ENCODE measurements at regions not wholly inside any gene's neighbourhood (a gene's known extent, or its start where the extent isn't known, plus 50 kb on each side); places are given as distances from the start of the nearest gene placed in this dataset.
A peak's percentile ranks its signal among the peaks of the same experiment; 100 is the strongest.

- intact Hi-C loops (cut with DNase I; ENCODE audit: low total_unique reads): no loop called here
- Histone ChIP-seq H3K4me1 (peaks cover 3% of the 10 kb centered on the region), H3K9me3 (no peaks in the 10 kb centered on the region), H3K36me3 (ENCODE audit: low read depth, missing control alignments) (no peaks in the 10 kb centered on the region), H3K27me3 (no peaks in the 10 kb centered on the region), H3K27ac (no peak overlapping the region), H3K4me3 (no peak overlapping the region)
- TF ChIP-seq CTCF (IDR thresholded peaks at IDR 0.05) (no peak), POLR2A (IDR thresholded peaks at IDR 0.05) (no peak)
- 57 to 66% methylated on average over 2 of the region's 2 CpGs for WGBS, 2 donors
- no peak for DNase-seq
Measured at GRCh38 chr15:93451822-93452221, 362.8 kb upstream of the RGMA start.

- 69 to 75% methylated on average over 6 of the region's 6 CpGs for WGBS, 2 donors
- no peak for DNase-seq
Measured at GRCh38 chr15:93451265-93451664, 362.3 kb upstream of the RGMA start.

DNA sequence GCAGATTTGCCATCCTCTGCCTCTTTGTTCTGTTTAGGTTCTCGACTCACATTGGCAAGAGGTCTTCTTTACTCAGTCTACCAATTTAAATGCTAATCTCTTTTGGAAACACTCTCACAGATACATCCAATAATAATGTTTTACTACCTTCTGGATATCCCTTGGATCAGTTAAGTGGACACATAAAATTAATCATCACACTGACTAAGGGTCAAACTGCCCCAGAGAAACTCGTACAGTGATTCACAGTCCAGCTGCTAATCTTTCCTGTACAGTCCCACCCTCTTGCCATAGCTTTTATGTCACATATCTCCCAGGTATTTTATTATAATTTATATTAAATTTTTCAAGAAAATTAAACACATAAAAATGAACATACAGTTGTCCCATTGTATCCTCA lies 360.8 kb upstream of the RGMA start:
- H3K4me3 ChIP-seq: no peak overlapping the region
- intact Hi-C loops (cut with DNase I; ENCODE audit: low total_unique reads): no loop called here
- no peak overlapping the region for H3K27ac ChIP-seq
- H3K9me3 ChIP-seq: no peaks in the 10 kb centered on the region
- DNase-seq: no peak
- WGBS, 2 donors: 67 to 74% methylated on average over 2 of the region's 2 CpGs
- no peak for TF ChIP-seq POLR2A (IDR thresholded peaks at IDR 0.05)
- no peak for TF ChIP-seq CTCF (IDR thresholded peaks at IDR 0.05)
- no peaks in the 10 kb centered on the region for H3K36me3 ChIP-seq (ENCODE audit: low read depth, missing control alignments)
- no peaks in the 10 kb centered on the region for H3K4me1 ChIP-seq
- H3K27me3 ChIP-seq: no peaks in the 10 kb centered on the region

More at GRCh38 chr15:93451265-93451664, 362.3 kb upstream of the RGMA start:
- no peak for TF ChIP-seq POLR2A (IDR thresholded peaks at IDR 0.05)
- TF ChIP-seq CTCF (IDR thresholded peaks at IDR 0.05): no peak
- Histone ChIP-seq H3K27me3 (no peaks in the 10 kb centered on the region), H3K4me1 (peaks cover 3% of the 10 kb centered on the region), H3K9me3 (no peaks in the 10 kb centered on the region), H3K36me3 (ENCODE audit: low read depth, missing control alignments) (no peaks in the 10 kb centered on the region), H3K4me3 (no peak overlapping the region), H3K27ac (no peak overlapping the region)
- intact Hi-C loops (cut with DNase I; ENCODE audit: low total_unique reads): no loop called here

DNA sequence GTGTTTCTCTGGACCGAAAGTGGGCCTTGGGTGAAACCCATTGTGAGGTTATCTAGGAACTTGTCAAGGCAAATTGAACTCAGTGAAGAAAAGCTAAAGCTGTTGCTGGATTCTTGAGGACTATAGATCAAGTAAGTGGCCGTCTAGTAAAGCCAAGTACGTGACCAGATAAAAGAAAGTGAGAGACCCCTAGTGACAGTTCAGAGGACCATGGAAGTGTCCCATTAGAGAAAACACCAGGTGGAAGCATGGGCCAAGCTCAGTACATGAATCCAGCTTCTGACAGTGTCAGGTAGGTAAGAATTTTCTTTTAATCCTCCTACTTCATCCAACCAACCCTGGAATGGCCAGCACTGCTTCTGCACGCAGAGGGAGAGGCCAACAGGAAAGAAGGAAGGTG lies 349.3 kb upstream of the RGMA start:
- whole genome bisulfite sequencing, 2 donors: 61 to 77% methylated on average over 4 of the region's 4 CpGs
- no peak for DNase-seq
- H3K27ac ChIP-seq: no peak overlapping the region
- intact Hi-C loops (cut with DNase I; ENCODE audit: low total_unique reads): no loop called here
- no peaks in the 10 kb centered on the region for H3K9me3 ChIP-seq
- no peaks in the 10 kb centered on the region for H3K4me1 ChIP-seq
- H3K4me3 ChIP-seq: no peak overlapping the region
- TF ChIP-seq CTCF (IDR thresholded peaks at IDR 0.05) (no peak), POLR2A (IDR thresholded peaks at IDR 0.05) (no peak)
- H3K27me3 ChIP-seq: no peaks in the 10 kb centered on the region
- no peaks in the 10 kb centered on the region for H3K36me3 ChIP-seq (ENCODE audit: low read depth, missing control alignments)

GRCh38 chr15:93432474-93432873 lies 343.5 kb upstream of the RGMA start:
- TF ChIP-seq CTCF (IDR thresholded peaks at IDR 0.05) (no peak), POLR2A (IDR thresholded peaks at IDR 0.05) (no peak)

More at GRCh38 chr15:93432474-93432873, 343.5 kb upstream of the RGMA start:
- Histone ChIP-seq H3K27ac (no peak overlapping the region), H3K36me3 (ENCODE audit: low read depth, missing control alignments) (no peaks in the 10 kb centered on the region), H3K4me1 (no peaks in the 10 kb centered on the region), H3K27me3 (no peaks in the 10 kb centered on the region), H3K4me3 (no peak overlapping the region), H3K9me3 (no peaks in the 10 kb centered on the region)
- WGBS, 2 donors: 84 to 85% methylated on average over 28 of the region's 28 CpGs
- intact Hi-C loops (cut with DNase I; ENCODE audit: low total_unique reads): no loop called here
- DNase-seq: peak; percentile 30

Measured in testis (tissue), 2 donors.